ENCODE measurements at regions not wholly inside any gene's neighbourhood (a gene's known extent, or its start where the extent isn't known, plus 50 kb on each side); places are given as distances from the start of the nearest gene placed in this dataset.

GRCh38 chr12:114054982-114055381 lies 88.9 kb upstream of the RBM19 start:
- no peak overlapping the region for H3K27ac ChIP-seq (ENCODE audit: insufficient read depth, low read depth, low read length)
- no peak overlapping the region for H3K9ac ChIP-seq (replicated peaks; ENCODE audit: extremely low read depth, insufficient read depth, low read length)
- CTCF ChIA-PET, result no interaction called here
- H3K9me1 ChIP-seq (replicated peaks; ENCODE audit: control insufficient read depth, extremely low read depth, insufficient read depth, low read length), result no peaks in the 10 kb centered on the region
- H3K27me3 ChIP-seq (ENCODE audit: control insufficient read depth in 2 of 2, insufficient read depth in 2 of 2, low read length in 2 of 2), result no peaks in the 10 kb centered on the region
- no peak for TF ChIP-seq CTCF (IDR thresholded peaks at IDR 0.05; ENCODE audit: extremely low read depth in 1 of 2, insufficient read depth in 1 of 2, low read depth in 1 of 2, low read length in 2 of 2)
- TF ChIP-seq POLR2A (IDR thresholded peaks at IDR 0.05; ENCODE audit: low read depth, low read length), result no peak
- no peak for TF ChIP-seq JUN (IDR thresholded peaks at IDR 0.05; ENCODE audit: borderline replicate concordance, insufficient read depth, insufficient read length, low read depth)
- TF ChIP-seq FOS (IDR thresholded peaks at IDR 0.05; ENCODE audit: borderline replicate concordance, insufficient read depth, low read length), result no peak
- no peak for TF ChIP-seq POLR2AphosphoS5 (IDR thresholded peaks at IDR 0.05; ENCODE audit: insufficient read depth, low read depth, low read length)
- no peak for TF ChIP-seq EZH2 (IDR thresholded peaks at IDR 0.05; ENCODE audit: borderline replicate concordance, low read depth, low read length, severe bottlenecking)
- TF ChIP-seq MAX (IDR thresholded peaks at IDR 0.05; ENCODE audit: insufficient read depth, insufficient read length), result no peak
- TF ChIP-seq GATA2 (IDR thresholded peaks at IDR 0.05; ENCODE audit: insufficient read depth, insufficient read length, low read depth, low read length), result no peak
- no peak for TF ChIP-seq MYC (IDR thresholded peaks at IDR 0.05; ENCODE audit: low read depth, low read length)
- no TSS peak for BruUV-seq (replicated peaks)
- no peaks in the 10 kb centered on the region for H3K36me3 ChIP-seq (ENCODE audit: control insufficient read depth in 2 of 2, extremely low read depth in 1 of 2, insufficient read depth in 2 of 2, low read length in 2 of 2)
- no peak overlapping the region for H3K4me3 ChIP-seq (replicated peaks in 1 of 3; ENCODE audit: insufficient read depth in 1 of 3, low read depth in 1 of 3, low read length in 3 of 3)
- intact Hi-C loops (cut with micrococcal nuclease) (no loop called here), dilution Hi-C loops (cut with MboI; ENCODE audit: extremely low pct_ligation_motif_present, low sequenced_read_pairs) (no loop called here)
- no peaks in the 10 kb centered on the region for H3K4me1 ChIP-seq (ENCODE audit: control insufficient read depth, extremely low read depth, insufficient read depth, low read length)
- DNase-seq (ENCODE audit: low read depth, low spot score), result no peak
- no peaks in the 10 kb centered on the region for H4K20me1 ChIP-seq (replicated peaks; ENCODE audit: control insufficient read depth, extremely low read depth, insufficient read depth, low read length)
- peaks cover 4% of the 10 kb centered on the region for H3K9me3 ChIP-seq (replicated peaks; ENCODE audit: control insufficient read depth, insufficient read depth, low read length)
- H3K79me2 ChIP-seq (ENCODE audit: control insufficient read depth, insufficient read depth, low read length), result no peaks in the 10 kb centered on the region
- no peak overlapping the region for H2AFZ ChIP-seq (ENCODE audit: low read depth, low read length)
- no peak for FAIRE-seq
- no peak overlapping the region for H3K4me2 ChIP-seq (ENCODE audit: insufficient read depth, low read length)
- POLR2A ChIA-PET, result no interaction called here

Measured in endothelial cell of umbilical vein (primary cell).